ENCODE measurements at regions not wholly inside any gene's neighbourhood (a gene's known extent, or its start where the extent isn't known, plus 50 kb on each side); places are given as distances from the start of the nearest gene placed in this dataset.

- no peak for DNase-seq (ENCODE audit: low spot score)
Measured at GRCh38 chr6:33863723-33864440, 60.1 kb upstream of the MLN start.

- no peak for DNase-seq (ENCODE audit: low spot score)
Measured at GRCh38 chr6:33863084-33863483, 59.3 kb upstream of the MLN start.

GRCh38 chr6:33862536-33862935, 58.7 kb upstream of the MLN start:
- no peak for DNase-seq (ENCODE audit: low spot score)

- DNase-seq (ENCODE audit: low spot score), result no peak
Measured at GRCh38 chr6:33861722-33862121, 57.9 kb upstream of the MLN start.

- DNase-seq (ENCODE audit: low spot score), result no peak
Measured at GRCh38 chr6:33860706-33861474, 57.1 kb upstream of the MLN start.

GRCh38 chr6:33860006-33860405, 56.2 kb upstream of the MLN start:
- DNase-seq (ENCODE audit: low spot score), result no peak

GRCh38 chr6:33858804-33859505, 55.2 kb upstream of the MLN start:
- DNase-seq (ENCODE audit: low spot score), result no peak

- DNase-seq (ENCODE audit: low spot score), result no peak
Measured at GRCh38 chr6:33857932-33858475, 54.2 kb upstream of the MLN start.

GRCh38 chr6:33857093-33857931, 53.5 kb upstream of the MLN start:
- DNase-seq (ENCODE audit: low spot score), result no peak

- DNase-seq (ENCODE audit: low spot score), result no peak
Measured at GRCh38 chr6:33856655-33857054, 52.9 kb upstream of the MLN start.

GRCh38 chr6:33856031-33856590, 52.3 kb upstream of the MLN start:
- no peak for DNase-seq (ENCODE audit: low spot score)

GRCh38 chr6:33854572-33855030, 50.8 kb upstream of the MLN start:
- no peak for DNase-seq (ENCODE audit: low spot score)

- no peak for DNase-seq (ENCODE audit: low spot score)
Measured at GRCh38 chr6:33853736-33854135, 49.9 kb upstream of the MLN start.
